SW480 (cell line): ENCODE measurements at regions not wholly inside any gene's neighbourhood (a gene's known extent, or its start where the extent isn't known, plus 50 kb on each side); places are given as distances from the start of the nearest gene placed in this dataset.

Source experiments
- DNase-seq: peaks from one replicate; pipeline ENCODE4 v3.0.0-alpha.2; 2016; ENCODE audit warnings: low spot score

- no peak for DNase-seq
Measured at GRCh38 chr2:236499691-236500578, 69.7 kb upstream of the ACKR3 start.

GRCh38 chr2:236501026-236501425 is 68.6 kb upstream of the ACKR3 start:
- DNase-seq, result no peak

- no peak for DNase-seq
Measured at GRCh38 chr2:236501531-236501930, 68.1 kb upstream of the ACKR3 start.

- DNase-seq, result no peak
Measured at GRCh38 chr2:236503100-236503499, 66.5 kb upstream of the ACKR3 start.

GRCh38 chr2:236503583-236503982 is 66.0 kb upstream of the ACKR3 start:
- DNase-seq, result no peak

GRCh38 chr2:236505041-236505440 is 64.6 kb upstream of the ACKR3 start:
- no peak for DNase-seq

- DNase-seq, result no peak
Measured at GRCh38 chr2:236505648-236506047, 64.0 kb upstream of the ACKR3 start.

- DNase-seq, result no peak
Measured at GRCh38 chr2:236507393-236508085, 62.1 kb upstream of the ACKR3 start.

GRCh38 chr2:236508466-236508865 is 61.2 kb upstream of the ACKR3 start:
- DNase-seq, result no peak

GRCh38 chr2:236510034-236510433 is 59.6 kb upstream of the ACKR3 start:
- no peak for DNase-seq

GRCh38 chr2:236511266-236511665 is 58.4 kb upstream of the ACKR3 start:
- DNase-seq, result no peak

- DNase-seq, result no peak
Measured at GRCh38 chr2:236512267-236512666, 57.4 kb upstream of the ACKR3 start.

GRCh38 chr2:236512902-236513435 is 56.7 kb upstream of the ACKR3 start:
- DNase-seq, result peak; percentile 32

- DNase-seq, result no peak
Measured at GRCh38 chr2:236513956-236514355, 55.7 kb upstream of the ACKR3 start.

- no peak for DNase-seq
Measured at GRCh38 chr2:236516708-236517107, 52.9 kb upstream of the ACKR3 start.

GRCh38 chr2:236517251-236518031 is 52.2 kb upstream of the ACKR3 start:
- no peak for DNase-seq
